GM12878 (cell line): ENCODE measurements at regions not wholly inside any gene's neighbourhood (a gene's known extent, or its start where the extent isn't known, plus 50 kb on each side); places are given as distances from the start of the nearest gene placed in this dataset.

Experiments used
- BCL3 ChIP-seq: IDR thresholded peaks from 2 replicates; pipeline ENCODE4 v1.6.1; 2011; ENCODE audit warnings: borderline replicate concordance, low read depth, mild to moderate bottlenecking, moderate library complexity, low read length; ENCODE audit not compliant: insufficient read depth, poor library complexity, severe bottlenecking
- BRCA1 ChIP-seq: IDR thresholded peaks from 2 replicates; pipeline ENCODE4 v1.6.1; 2011; ENCODE audit warnings: low read depth, low read length, improper control_type of control experiment
- CREM ChIP-seq: IDR thresholded peaks from 2 replicates; pipeline ENCODE4 v1.6.1; 2014; ENCODE audit warnings: antibody characterized with exemption, low read depth
- ESRRA ChIP-seq: IDR thresholded peaks from 2 replicates; pipeline ENCODE4 v1.6.1; 2012; ENCODE audit warnings: mild to moderate bottlenecking, low read length, improper control_type of control experiment
- ETV6 ChIP-seq, 2 experiments: fragments of 450-650 bp in 1 of 2; IDR thresholded peaks in 1 of 2; conservative IDR thresholded peaks in 1 of 2; 2 replicates each; pipeline ENCODE4 v1.6.1; 2014; ENCODE audit warnings: antibody characterized with exemption in 1 of 2, borderline replicate concordance in 1 of 2, low read depth in 1 of 2, mild to moderate bottlenecking in 1 of 2, moderate library complexity in 1 of 2
- FOS ChIP-seq: IDR thresholded peaks from 3 replicates; pipeline ENCODE4 v1.6.1; 2011; ENCODE audit warnings: borderline replicate concordance; ENCODE audit not compliant: insufficient read length; ENCODE audit errors: extremely low read depth
- HCFC1 ChIP-seq: fragments of 150-350 bp; IDR thresholded peaks from 2 replicates; pipeline ENCODE4 v1.6.1; 2014; ENCODE audit warnings: low read length
- IKZF2 ChIP-seq, 2 experiments: fragments of 450-650 bp; IDR thresholded peaks; 2 replicates each; pipeline ENCODE4 v1.6.1; 2017; ENCODE audit warnings: mild to moderate bottlenecking in 2 of 2, moderate library complexity in 2 of 2
- IRF4 ChIP-seq: IDR thresholded peaks from 2 replicates; pipeline ENCODE4 v1.6.1; 2011; ENCODE audit warnings: low read depth, low read length
- JUND ChIP-seq: IDR thresholded peaks from 2 replicates; pipeline ENCODE4 v1.6.1; 2012; ENCODE audit warnings: low read depth, mild to moderate bottlenecking, low read length, improper control_type of control experiment, moderate library complexity
- MTA3 ChIP-seq: IDR thresholded peaks from 2 replicates; pipeline ENCODE4 v1.6.1; 2012; ENCODE audit warnings: low read length, inconsistent platforms, borderline replicate concordance
- NFXL1 ChIP-seq: fragments of 450-650 bp; IDR thresholded peaks from 2 replicates; pipeline ENCODE4 v1.6.1; 2017; ENCODE audit warnings: antibody characterized with exemption, mild to moderate bottlenecking, borderline replicate concordance
- POLR2AphosphoS2 ChIP-seq: IDR thresholded peaks from 2 replicates; pipeline ENCODE4 v1.6.1; 2011; ENCODE audit warnings: low read depth, mild to moderate bottlenecking, low read length, improper control_type of control experiment, moderate library complexity
- POLR2AphosphoS5 ChIP-seq: IDR thresholded peaks from 2 replicates; pipeline ENCODE4 v1.6.1; 2011; ENCODE audit warnings: mild to moderate bottlenecking, low read length, inconsistent platforms
- RFX5 ChIP-seq: IDR thresholded peaks from 2 replicates; pipeline ENCODE4 v1.6.1; 2011; ENCODE audit warnings: low read depth, low read length, improper control_type of control experiment
- SIX5 ChIP-seq: IDR thresholded peaks from 2 replicates; pipeline ENCODE4 v1.6.1; 2011; ENCODE audit warnings: mild to moderate bottlenecking, low read depth, low read length, moderate library complexity; ENCODE audit not compliant: severe bottlenecking
- SMAD5 ChIP-seq: IDR thresholded peaks from 2 replicates; pipeline ENCODE4 v1.6.1; 2016; ENCODE audit warnings: antibody characterized with exemption, low read depth
- SP1 ChIP-seq: IDR thresholded peaks from one replicate; pipeline ENCODE4 v1.6.1; 2011; ENCODE audit warnings: low read depth, low read length
- SPI1 ChIP-seq: IDR thresholded peaks from 2 replicates; pipeline ENCODE4 v1.6.1; 2011; ENCODE audit warnings: low read depth, mild to moderate bottlenecking, low read length, moderate library complexity, borderline replicate concordance; ENCODE audit not compliant: insufficient read depth
- TCF7 ChIP-seq: IDR thresholded peaks from 2 replicates; pipeline ENCODE4 v1.6.1; 2014; ENCODE audit warnings: antibody characterized with exemption, borderline replicate concordance
- ZNF217 ChIP-seq: fragments of 450-650 bp; IDR thresholded peaks from 2 replicates; pipeline ENCODE4 v1.6.1; 2017; ENCODE audit warnings: antibody characterized with exemption, mild to moderate bottlenecking
- ZNF687 ChIP-seq: fragments of 450-650 bp; IDR thresholded peaks from 2 replicates; pipeline ENCODE4 v1.6.1; 2017; ENCODE audit warnings: mild to moderate bottlenecking, moderate library complexity
- TF ChIP-seq, protein P1 (sequence below): fragments of 450-650 bp; IDR thresholded peaks from 2 replicates; pipeline ENCODE4 v1.6.1; 2016; ENCODE audit warnings: mild to moderate bottlenecking

- TF ChIP-seq ZNF687 (no peak), TCF7 (no peak), FOS (no peak), SP1 (no peak), BRCA1 (no peak), IRF4 (no peak), JUND (no peak), CREM (no peak), POLR2AphosphoS5 (peak; percentile 64; the same call in 1 of the 2 replicates), SPI1 (no peak), NFXL1 (no peak), HCFC1 (no peak), POLR2AphosphoS2 (0 out of 2 replicates have a peak, but pooled peaks have one; percentile 31), ESRRA (no peak), IKZF2 (IDR thresholded peaks at IDR 0.05) (no peak), ETV6 (conservative IDR thresholded peaks at IDR 0.05 in 1 of 2, IDR thresholded peaks at IDR 0.05 in 1 of 2; ENCODE audit: borderline replicate concordance in 1 of 2, low read depth in 1 of 2) (no peak), ZNF217 (no peak), SMAD5 (no peak), RFX5 (no peak), SIX5 (no peak), BCL3 (no peak), MTA3 (no peak)
- TF ChIP-seq, protein P1, sequence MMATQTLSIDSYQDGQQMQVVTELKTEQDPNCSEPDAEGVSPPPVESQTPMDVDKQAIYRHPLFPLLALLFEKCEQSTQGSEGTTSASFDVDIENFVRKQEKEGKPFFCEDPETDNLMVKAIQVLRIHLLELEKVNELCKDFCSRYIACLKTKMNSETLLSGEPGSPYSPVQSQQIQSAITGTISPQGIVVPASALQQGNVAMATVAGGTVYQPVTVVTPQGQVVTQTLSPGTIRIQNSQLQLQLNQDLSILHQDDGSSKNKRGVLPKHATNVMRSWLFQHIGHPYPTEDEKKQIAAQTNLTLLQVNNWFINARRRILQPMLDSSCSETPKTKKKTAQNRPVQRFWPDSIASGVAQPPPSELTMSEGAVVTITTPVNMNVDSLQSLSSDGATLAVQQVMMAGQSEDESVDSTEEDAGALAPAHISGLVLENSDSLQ: no peak
Measured at GRCh38 chr16:85554889-85555718, 58.0 kb upstream of the GSE1 start (continued).
